Body of pancreas (tissue), 4 donors: ENCODE measurements at regions not wholly inside any gene's neighbourhood (a gene's known extent, or its start where the extent isn't known, plus 50 kb on each side); places are given as distances from the start of the nearest gene placed in this dataset.

ENCODE experiments used
- CTCF ChIP-seq, 7 experiments: fragments of 450-650 bp in 4 of 7; fragments of 200-600 bp in 3 of 7; sonication (generic) in 3 of 7; IDR thresholded peaks; one replicate each; pipeline ENCODE4 v1.5.1; 2016 to 2019; ENCODE audit warnings: antibody characterized with exemption in 7 of 7
- POLR2A ChIP-seq, 3 donors: fragments of 450-650 bp; IDR thresholded peaks; one replicate each; pipeline ENCODE4 v1.6.1; 2016; ENCODE audit warnings: antibody characterized with exemption in 3 of 3, mild to moderate bottlenecking in 2 of 3

GRCh38 chr20:51333446-51333845 lies 209.1 kb downstream of the NFATC2 start:
- TF ChIP-seq CTCF (IDR thresholded peaks at IDR 0.05) (no peak), POLR2A (IDR thresholded peaks at IDR 0.05) (no peak)
